ENCODE measurements at regions not wholly inside any gene's neighbourhood (a gene's known extent, or its start where the extent isn't known, plus 50 kb on each side); places are given as distances from the start of the nearest gene placed in this dataset.

- DNase-seq = peak; percentile 48
Observed at GRCh38 chrX:39842281-39842973, 255.3 kb downstream of the BCOR start.

- peak; percentile 76 for DNase-seq
Observed at GRCh38 chrX:39843318-39843717, 254.4 kb downstream of the BCOR start.

- no peak for DNase-seq
Observed at GRCh38 chrX:39845233-39845632, 252.5 kb downstream of the BCOR start.

GRCh38 chrX:39846460-39846859, 251.3 kb downstream of the BCOR start:
- no peak for DNase-seq

- DNase-seq = no peak
Observed at GRCh38 chrX:39848243-39848642, 249.5 kb downstream of the BCOR start.

GRCh38 chrX:39848900-39849299, 248.9 kb downstream of the BCOR start:
- DNase-seq = no peak

GRCh38 chrX:39850209-39850608, 247.5 kb downstream of the BCOR start:
- no peak for DNase-seq

- peak; percentile 69 for DNase-seq
Observed at GRCh38 chrX:39850630-39851152, 247.1 kb downstream of the BCOR start.

GRCh38 chrX:39851745-39852455, 245.9 kb downstream of the BCOR start:
- no peak for DNase-seq

- DNase-seq = no peak
Observed at GRCh38 chrX:39852491-39852890, 245.3 kb downstream of the BCOR start.

- no peak for DNase-seq
Observed at GRCh38 chrX:39853417-39854030, 244.2 kb downstream of the BCOR start.

GRCh38 chrX:39854772-39855747, 242.7 kb downstream of the BCOR start:
- DNase-seq = no peak

GRCh38 chrX:39855748-39856129, 242.0 kb downstream of the BCOR start:
- DNase-seq = no peak

- no peak for DNase-seq
Observed at GRCh38 chrX:39856472-39857121, 241.2 kb downstream of the BCOR start.

GRCh38 chrX:39857780-39858179, 240.0 kb downstream of the BCOR start:
- no peak for DNase-seq

GRCh38 chrX:39859991-39860861, 237.5 kb downstream of the BCOR start:
- no peak for DNase-seq

GRCh38 chrX:39862963-39863362, 234.8 kb downstream of the BCOR start:
- no peak for DNase-seq

GRCh38 chrX:39866229-39866628, 231.5 kb downstream of the BCOR start:
- no peak for DNase-seq

- no peak for DNase-seq
Observed at GRCh38 chrX:39869846-39870601, 227.7 kb downstream of the BCOR start.

GRCh38 chrX:39871648-39872047, 226.1 kb downstream of the BCOR start:
- DNase-seq = no peak

All from NCI-H524 treated with DMSO at 0.1 percent for 48 hours (cell line).